GM19328 (cell line): ENCODE measurements at regions not wholly inside any gene's neighbourhood (a gene's known extent, or its start where the extent isn't known, plus 50 kb on each side); places are given as distances from the start of the nearest gene placed in this dataset.
"Not testable (repeated sequence)": the region's sequence is repeated elsewhere in the genome, so short reads cannot be mapped to it uniquely, and the experiment has no call there.

ENCODE experiments used
- ATAC-seq: cut with Tn5 transposase; IDR thresholded peaks from one replicate; pipeline ENCODE4 v1.9.1; 2021; ENCODE audit warnings: mild to moderate bottlenecking, moderate library complexity; ENCODE audit not compliant: unreplicated experiment

DNA sequence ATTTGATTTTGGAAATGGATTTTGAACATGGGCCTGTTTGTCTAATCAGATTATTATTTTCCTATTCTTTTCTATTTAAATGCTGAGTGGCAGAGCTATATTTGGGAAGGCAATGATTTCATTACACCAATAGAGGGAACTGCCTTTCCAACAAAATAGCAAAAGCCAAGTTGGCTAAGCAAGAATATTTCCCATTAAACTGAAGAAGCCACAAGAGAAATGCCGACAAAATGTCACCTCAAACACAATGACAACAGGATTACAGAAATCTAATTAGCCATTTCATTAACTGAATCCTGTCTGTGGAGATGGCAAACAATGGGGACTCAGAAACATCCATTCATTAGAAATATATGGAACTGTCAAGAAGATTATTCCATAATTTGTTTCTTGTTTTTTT is 1593.1 kb upstream of the RAG2 start:
- no peak for ATAC-seq

DNA sequence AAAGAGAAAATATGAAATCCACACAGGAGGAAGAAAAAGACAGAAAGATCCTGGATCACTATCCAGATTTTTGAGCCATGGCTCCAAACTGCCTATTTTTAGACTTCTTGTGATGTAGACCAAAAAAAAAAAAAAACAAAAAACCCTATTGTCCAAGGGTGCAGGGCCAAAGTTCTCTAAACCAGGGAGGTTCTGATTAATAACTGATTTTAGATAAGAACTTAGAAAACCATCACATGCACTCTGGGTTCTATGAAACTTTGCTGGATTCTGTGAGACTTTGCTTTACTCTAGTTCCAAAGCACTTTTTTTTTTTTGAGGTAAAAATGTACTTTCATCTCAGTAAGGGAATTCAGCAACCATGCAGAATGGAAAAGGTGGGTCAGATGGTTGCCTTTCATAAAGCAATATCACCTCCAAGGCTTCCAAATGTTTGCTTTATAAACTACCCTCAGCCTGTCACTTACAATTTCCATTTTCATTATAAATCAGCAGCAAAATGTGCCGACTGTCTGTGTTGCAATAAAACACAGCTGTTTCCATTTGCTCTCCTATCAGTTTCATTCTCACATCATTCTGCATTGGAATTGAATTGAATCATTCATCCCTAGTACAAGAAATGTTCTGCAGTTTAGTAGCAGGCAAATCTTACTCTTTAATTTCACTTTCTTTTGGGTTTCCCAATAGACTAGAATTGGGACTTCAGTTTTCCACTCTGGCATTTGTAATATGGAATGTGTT is 1584.3 kb upstream of the RAG2 start:
- no peak for ATAC-seq

- no peak for ATAC-seq
Measured at GRCh38 chr11:38176686-38177322, 1578.8 kb upstream of the RAG2 start.

DNA sequence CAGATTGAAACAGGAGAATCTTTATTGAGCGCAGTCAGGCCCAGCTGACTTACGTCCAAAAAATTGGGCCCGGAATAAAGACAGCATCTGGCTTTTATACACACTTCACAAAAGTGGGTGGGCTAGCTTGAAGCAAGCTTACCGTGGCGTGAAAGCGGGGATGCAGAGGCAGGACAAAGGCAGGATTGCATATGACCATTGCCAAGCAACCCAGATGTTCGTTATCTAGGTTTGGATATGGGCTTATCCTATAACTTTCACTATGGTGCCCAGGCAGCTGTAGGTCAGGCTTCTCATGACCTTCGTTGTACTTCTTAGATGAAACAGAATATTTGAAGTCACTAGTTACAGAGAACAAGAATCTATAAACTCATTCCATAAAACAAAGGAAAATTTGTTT is 1575.6 kb upstream of the RAG2 start:
- ATAC-seq, result no peak

DNA sequence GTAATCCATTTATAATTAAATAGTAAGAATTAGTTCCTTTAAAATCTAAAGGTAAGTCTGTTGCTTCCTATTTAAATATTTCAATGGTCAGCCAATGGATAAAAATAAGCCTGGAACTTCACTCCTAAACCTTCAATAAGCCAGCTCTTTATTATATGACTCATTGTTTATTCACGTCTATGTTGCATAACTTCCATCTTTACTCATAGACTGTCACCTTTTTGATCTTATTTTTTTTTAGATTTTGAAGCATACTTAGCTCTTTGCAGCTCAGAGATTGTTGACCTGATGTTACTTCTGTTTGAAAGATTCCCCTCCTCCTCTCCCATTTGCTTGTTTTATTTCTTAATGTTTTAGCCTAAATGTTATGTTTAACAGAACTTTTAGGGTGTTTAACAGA is 1571.2 kb upstream of the RAG2 start:
- ATAC-seq, result no peak

GRCh38 chr11:38163526-38163925 is 1565.5 kb upstream of the RAG2 start:
- ATAC-seq, result no peak

DNA sequence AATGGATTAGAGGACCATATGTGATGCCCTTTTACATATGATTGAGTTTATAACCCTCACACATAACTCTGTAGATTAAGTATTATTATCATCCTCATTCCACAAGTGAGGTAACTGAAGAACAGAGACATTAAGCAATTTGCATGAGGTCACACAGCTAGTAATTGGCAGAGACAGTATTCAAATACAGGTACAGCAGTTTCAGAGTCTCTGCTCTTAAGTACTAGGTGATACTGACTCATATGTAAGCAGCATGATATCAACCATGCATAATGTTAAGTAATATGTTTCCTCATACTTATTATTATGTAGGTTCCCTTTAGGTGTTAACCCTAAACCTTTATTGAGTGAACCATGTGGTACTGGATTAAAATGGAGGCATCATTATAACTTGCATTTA is 1562.4 kb upstream of the RAG2 start:
- ATAC-seq, result no peak

- ATAC-seq, result no peak
Measured at GRCh38 chr11:38159038-38159437, 1561.0 kb upstream of the RAG2 start.

GRCh38 chr11:38156495-38157146 is 1558.6 kb upstream of the RAG2 start:
- ATAC-seq, result no peak

- ATAC-seq, result no peak
Measured at GRCh38 chr11:38155856-38156255, 1557.8 kb upstream of the RAG2 start.

DNA sequence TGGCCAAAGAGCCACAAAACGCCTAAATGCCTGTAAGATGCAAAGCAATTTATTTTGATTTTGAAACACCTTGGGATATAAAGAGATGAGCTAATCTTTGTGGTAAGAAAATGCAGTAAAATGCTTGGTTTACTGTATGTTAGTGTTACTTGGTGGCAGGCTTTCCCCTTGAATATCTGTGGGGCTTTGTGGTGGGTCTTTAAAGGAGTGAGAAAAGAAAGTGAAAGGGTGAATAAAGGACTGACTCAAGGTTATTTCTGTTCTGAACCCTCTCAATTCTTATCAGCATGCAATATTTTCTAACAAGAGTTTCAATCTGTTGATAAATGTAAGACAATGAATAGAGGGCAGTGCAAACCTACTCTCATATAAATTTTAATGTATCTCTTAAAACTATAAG is 1555.9 kb upstream of the RAG2 start:
- no peak for ATAC-seq

- ATAC-seq, result no peak
Measured at GRCh38 chr11:38143852-38144251, 1545.8 kb upstream of the RAG2 start.

DNA sequence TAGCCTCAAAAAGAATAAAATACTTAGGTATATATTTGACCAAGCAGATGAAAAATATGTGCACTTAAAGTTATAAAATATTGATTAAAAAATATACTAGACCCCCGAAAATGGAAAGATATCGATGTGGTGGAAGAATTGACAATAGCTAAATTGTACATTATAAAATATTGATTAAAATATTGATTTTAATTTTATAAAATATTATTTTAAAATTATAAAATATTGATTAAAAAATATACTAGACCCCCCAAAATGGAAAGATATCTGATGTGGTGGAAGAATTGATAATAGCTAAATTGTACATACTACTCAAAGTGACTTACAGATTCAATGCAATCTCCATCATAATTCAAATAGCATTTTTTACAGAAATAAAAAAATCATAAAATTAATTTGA is 1540.9 kb upstream of the RAG2 start:
- ATAC-seq, result no peak

DNA sequence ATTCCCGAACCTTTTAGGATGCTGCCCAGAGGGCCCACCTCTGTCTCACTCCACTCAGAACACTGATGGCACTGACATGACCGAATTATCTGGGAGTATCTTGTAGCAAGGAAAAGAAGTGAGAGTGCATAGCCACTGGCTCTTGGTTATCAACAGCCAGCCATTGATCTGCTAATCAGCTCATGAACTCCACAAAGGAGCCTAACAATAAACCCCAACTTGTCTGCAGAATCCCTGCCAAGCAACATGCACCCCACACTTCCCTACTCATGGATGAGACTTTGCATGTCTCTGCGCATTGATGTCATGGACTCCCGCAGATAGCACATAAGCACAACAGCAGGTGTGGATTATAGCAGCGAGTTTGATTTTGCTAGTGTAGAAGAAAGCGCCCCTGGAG is 1538.9 kb upstream of the RAG2 start:
- no peak for ATAC-seq

- no peak for ATAC-seq
Measured at GRCh38 chr11:38131535-38131934, 1533.5 kb upstream of the RAG2 start.

GRCh38 chr11:38130976-38131375 is 1532.9 kb upstream of the RAG2 start:
- ATAC-seq, result no peak

GRCh38 chr11:38130514-38130913 is 1532.5 kb upstream of the RAG2 start:
- no peak for ATAC-seq

GRCh38 chr11:38123673-38124072 is 1525.6 kb upstream of the RAG2 start:
- ATAC-seq, result no peak

GRCh38 chr11:38116616-38117015 is 1518.6 kb upstream of the RAG2 start:
- not testable (repeated sequence) for ATAC-seq

GRCh38 chr11:38115381-38115780 is 1517.3 kb upstream of the RAG2 start:
- not testable (repeated sequence) for ATAC-seq

GRCh38 chr11:38100836-38101462 is 1502.9 kb upstream of the RAG2 start:
- no peak for ATAC-seq

- no peak for ATAC-seq
Measured at GRCh38 chr11:38095268-38095667, 1497.2 kb upstream of the RAG2 start.
